GM23248 (cell line): ENCODE measurements at regions not wholly inside any gene's neighbourhood (a gene's known extent, or its start where the extent isn't known, plus 50 kb on each side); places are given as distances from the start of the nearest gene placed in this dataset.

Source experiments
- EZH2 ChIP-seq: fragments of 200-600 bp; sonication (generic); IDR thresholded peaks from 2 replicates; pipeline ENCODE4 v1.6.1; 2018; ENCODE audit warnings: antibody characterized with exemption, mild to moderate bottlenecking; ENCODE audit not compliant: insufficient read depth, poor library complexity, severe bottlenecking
- EZH2phosphoT487 ChIP-seq: fragments of 200-600 bp; sonication (generic); IDR thresholded peaks from 2 replicates; pipeline ENCODE4 v1.6.1; 2018; ENCODE audit warnings: antibody characterized with exemption, moderate library complexity, mild to moderate bottlenecking, low read depth; ENCODE audit not compliant: insufficient read depth

DNA sequence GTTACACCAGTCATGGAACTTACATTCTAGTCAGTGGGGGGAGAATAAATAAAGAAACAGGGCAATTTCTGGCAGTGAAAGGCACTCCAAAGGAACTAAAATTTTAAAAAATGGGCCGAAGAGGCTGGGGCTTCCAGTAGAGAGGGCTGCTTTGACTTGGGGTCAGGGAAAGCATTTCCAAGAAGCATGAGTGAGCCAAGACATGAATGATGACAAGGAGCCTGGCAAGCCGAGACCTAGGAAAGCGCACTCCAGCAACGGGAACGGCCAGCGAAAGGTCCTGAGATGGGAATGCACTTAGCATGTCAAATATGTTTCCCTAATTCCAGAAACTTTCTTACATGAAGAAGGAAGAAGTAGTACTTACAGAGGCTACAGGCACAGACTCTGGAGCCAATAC lies 95.4 kb upstream of the NGF start:
- no peak for TF ChIP-seq EZH2
- TF ChIP-seq EZH2phosphoT487, result no peak
